ENCODE measurements at regions not wholly inside any gene's neighbourhood (a gene's known extent, or its start where the extent isn't known, plus 50 kb on each side); places are given as distances from the start of the nearest gene placed in this dataset.

- TF ChIP-seq POLR2AphosphoS5 (IDR thresholded peaks at IDR 0.05; ENCODE audit: low read depth, low read length) (no peak), CHD2 (IDR thresholded peaks at IDR 0.05; ENCODE audit: low read length, partially characterized antibody) (no peak), RAD21 (IDR thresholded peaks at IDR 0.05; ENCODE audit: low read length) (no peak), EZH2phosphoT487 (IDR thresholded peaks at IDR 0.05; ENCODE audit: borderline replicate concordance, low read depth) (no peak), SIN3A (IDR thresholded peaks at IDR 0.05; ENCODE audit: borderline replicate concordance, low read depth, low read length) (no peak), MAX (IDR thresholded peaks at IDR 0.05; ENCODE audit: low read depth) (no peak), TCF12 (IDR thresholded peaks at IDR 0.05) (no peak)
- TF ChIP-seq, protein P1, sequence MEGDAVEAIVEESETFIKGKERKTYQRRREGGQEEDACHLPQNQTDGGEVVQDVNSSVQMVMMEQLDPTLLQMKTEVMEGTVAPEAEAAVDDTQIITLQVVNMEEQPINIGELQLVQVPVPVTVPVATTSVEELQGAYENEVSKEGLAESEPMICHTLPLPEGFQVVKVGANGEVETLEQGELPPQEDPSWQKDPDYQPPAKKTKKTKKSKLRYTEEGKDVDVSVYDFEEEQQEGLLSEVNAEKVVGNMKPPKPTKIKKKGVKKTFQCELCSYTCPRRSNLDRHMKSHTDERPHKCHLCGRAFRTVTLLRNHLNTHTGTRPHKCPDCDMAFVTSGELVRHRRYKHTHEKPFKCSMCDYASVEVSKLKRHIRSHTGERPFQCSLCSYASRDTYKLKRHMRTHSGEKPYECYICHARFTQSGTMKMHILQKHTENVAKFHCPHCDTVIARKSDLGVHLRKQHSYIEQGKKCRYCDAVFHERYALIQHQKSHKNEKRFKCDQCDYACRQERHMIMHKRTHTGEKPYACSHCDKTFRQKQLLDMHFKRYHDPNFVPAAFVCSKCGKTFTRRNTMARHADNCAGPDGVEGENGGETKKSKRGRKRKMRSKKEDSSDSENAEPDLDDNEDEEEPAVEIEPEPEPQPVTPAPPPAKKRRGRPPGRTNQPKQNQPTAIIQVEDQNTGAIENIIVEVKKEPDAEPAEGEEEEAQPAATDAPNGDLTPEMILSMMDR (IDR thresholded peaks at IDR 0.05): no peak
These were observed 289.9 kb downstream of the DMAC1 start for GRCh38 chr9:7509576-7510145.

Measured in SK-N-SH (cell line).